ENCODE measurements at regions not wholly inside any gene's neighbourhood (a gene's known extent, or its start where the extent isn't known, plus 50 kb on each side); places are given as distances from the start of the nearest gene placed in this dataset.

GRCh38 chr2:177051278-177051677 is 161.3 kb upstream of the HNRNPA3 start:
- intact Hi-C loops (cut with DNase I; ENCODE audit: low total_unique reads): no loop called here
- Histone ChIP-seq H3K27ac (no peak overlapping the region), H3K36me3 (no peaks in the 10 kb centered on the region), H3K27me3 (no peaks in the 10 kb centered on the region), H3K4me3 (no peak overlapping the region), H3K4me1 (no peaks in the 10 kb centered on the region), H3K9me3 (peaks cover 0 to 9% (median 3%) of the 10 kb centered on the region in 4 donors)
- DNase-seq: no peak
- 19 to 41% (median 28%) methylated on average over 1 of the region's 1 CpG for WGBS, 5 donors
- TF ChIP-seq CTCF (IDR thresholded peaks at IDR 0.05) (no peak), EP300 (IDR thresholded peaks at IDR 0.05) (no peak), POLR2AphosphoS5 (IDR thresholded peaks at IDR 0.05) (no peak), POLR2A (IDR thresholded peaks at IDR 0.05) (no peak)

GRCh38 chr2:177052471-177052870 is 160.1 kb upstream of the HNRNPA3 start:
- Histone ChIP-seq H3K9me3 (peaks cover 0 to 6% (median 2%) of the 10 kb centered on the region in 4 donors), H3K27me3 (no peaks in the 10 kb centered on the region), H3K27ac (no peak overlapping the region), H3K4me3 (no peak overlapping the region), H3K4me1 (no peaks in the 10 kb centered on the region), H3K36me3 (no peaks in the 10 kb centered on the region)
- 71 to 81% (median 76%) methylated on average over 4 of the region's 4 CpGs for WGBS, 5 donors
- no peak for DNase-seq
- no peak for TF ChIP-seq CTCF (IDR thresholded peaks at IDR 0.05)
- TF ChIP-seq POLR2A (IDR thresholded peaks at IDR 0.05): no peak
- no peak for TF ChIP-seq EP300 (IDR thresholded peaks at IDR 0.05)
- TF ChIP-seq POLR2AphosphoS5 (IDR thresholded peaks at IDR 0.05): no peak
- intact Hi-C loops (cut with DNase I; ENCODE audit: low total_unique reads): no loop called here

- Histone ChIP-seq H3K27me3 (no peaks in the 10 kb centered on the region), H3K27ac (no peak overlapping the region)
These were observed 159.6 kb upstream of the HNRNPA3 start for GRCh38 chr2:177053038-177053437.

GRCh38 chr2:177053716-177054115 is 158.9 kb upstream of the HNRNPA3 start:
- Histone ChIP-seq H3K4me3 (no peak overlapping the region), H3K36me3 (no peaks in the 10 kb centered on the region), H3K4me1 (no peaks in the 10 kb centered on the region), H3K27ac (no peak overlapping the region), H3K9me3 (no peaks in the 10 kb centered on the region), H3K27me3 (no peaks in the 10 kb centered on the region)
- TF ChIP-seq CTCF (IDR thresholded peaks at IDR 0.05): no peak
- TF ChIP-seq POLR2AphosphoS5 (IDR thresholded peaks at IDR 0.05): no peak
- no peak for TF ChIP-seq POLR2A (IDR thresholded peaks at IDR 0.05)
- TF ChIP-seq EP300 (IDR thresholded peaks at IDR 0.05): no peak
- 31 to 74% (median 71%) methylated on average over 1 of the region's 1 CpG for WGBS, 5 donors
- intact Hi-C loops (cut with DNase I; ENCODE audit: low total_unique reads): no loop called here
- no peak for DNase-seq

More at GRCh38 chr2:177053038-177053437, 159.6 kb upstream of the HNRNPA3 start:
- no peaks in the 10 kb centered on the region for H3K36me3 ChIP-seq
- no peak overlapping the region for H3K4me3 ChIP-seq
- 64 to 70% (median 68%) methylated on average over 3 of the region's 3 CpGs for WGBS, 5 donors
- TF ChIP-seq POLR2AphosphoS5 (IDR thresholded peaks at IDR 0.05): no peak
- TF ChIP-seq CTCF (IDR thresholded peaks at IDR 0.05): no peak
- TF ChIP-seq EP300 (IDR thresholded peaks at IDR 0.05): no peak
- no peak for TF ChIP-seq POLR2A (IDR thresholded peaks at IDR 0.05)
- intact Hi-C loops (cut with DNase I; ENCODE audit: low total_unique reads): no loop called here
- H3K9me3 ChIP-seq: peaks cover 0 to 1% (median under 1%) of the 10 kb centered on the region in 4 donors
- no peak for DNase-seq
- H3K4me1 ChIP-seq: no peaks in the 10 kb centered on the region

Measured in stomach (tissue), 8 donors.